Breast epithelium (tissue), 4 donors: ENCODE measurements at regions not wholly inside any gene's neighbourhood (a gene's known extent, or its start where the extent isn't known, plus 50 kb on each side); places are given as distances from the start of the nearest gene placed in this dataset.

Source experiments
- DNase-seq, 2 donors: peaks; one replicate each; pipeline ENCODE4 v3.0.0-alpha.2; 2019; ENCODE audit warnings: low spot score in 2 of 2
- H3K27ac ChIP-seq, 2 donors: fragments of 200-600 bp; sonication (generic) in 1 of 2; one replicate each; pipeline ENCODE4 v1.5.1; 2016 to 2019; ENCODE audit warnings: mild to moderate bottlenecking in 1 of 2
- H3K27me3 ChIP-seq, 2 donors: fragments of 200-600 bp; sonication (generic) in 1 of 2; one replicate each; pipeline versions ENCODE4 v1.5.1 to v1.6.0; 2017 to 2019; ENCODE audit warnings: control low read depth in 1 of 2, mild to moderate bottlenecking in 1 of 2
- H3K36me3 ChIP-seq: fragments of 200-600 bp; one replicate; pipeline ENCODE4 v1.5.1; 2019
- H3K4me1 ChIP-seq, 2 donors: fragments of 200-600 bp; sonication (generic); one replicate each; pipeline ENCODE4 v1.5.1; 2016 to 2019; ENCODE audit warnings: control low read depth in 1 of 2
- H3K4me3 ChIP-seq, 3 donors: fragments of 200-600 bp; sonication (generic); 1 replicate in 2 of 3; 2 replicates in 1 of 3; pipeline ENCODE4 v1.5.1; 2016 to 2019; ENCODE audit warnings: mild to moderate bottlenecking in 3 of 3, moderate library complexity in 2 of 3
- H3K9me3 ChIP-seq, 2 donors: fragments of 200-600 bp; sonication (generic) in 1 of 2; one replicate each; pipeline ENCODE4 v1.5.1; 2016 to 2019; ENCODE audit warnings: control low read depth in 1 of 2
- CTCF ChIP-seq, 3 donors: fragments of 450-650 bp; IDR thresholded peaks; one replicate each; pipeline ENCODE4 v1.5.1; 2016 to 2017; ENCODE audit warnings: antibody characterized with exemption in 3 of 3, mild to moderate bottlenecking in 3 of 3, moderate library complexity in 3 of 3
- POLR2A ChIP-seq: fragments of 450-650 bp; IDR thresholded peaks from one replicate; pipeline ENCODE4 v1.6.1; 2016; ENCODE audit warnings: antibody characterized with exemption, mild to moderate bottlenecking, moderate library complexity
- POLR2AphosphoS5 ChIP-seq, 3 donors: sonication (generic); formaldehyde crosslinking; IDR thresholded peaks; one replicate each; pipeline ENCODE4 v1.6.1; 2017; ENCODE audit warnings: antibody characterized with exemption in 3 of 3
- intact Hi-C: fragments of 100-400 bp; cut with DNase I; formaldehyde crosslinking; loops from one replicate; pipeline ENCODE4 v1.15.1; 2023; ENCODE audit warnings: low total_unique reads

- no peaks in the 10 kb centered on the region for H3K9me3 ChIP-seq
- no peaks in the 10 kb centered on the region for H3K4me1 ChIP-seq
- no peak overlapping the region for H3K4me3 ChIP-seq
- no peak for TF ChIP-seq POLR2AphosphoS5 (IDR thresholded peaks at IDR 0.05)
- no peaks in the 10 kb centered on the region for H3K36me3 ChIP-seq
- no peaks in the 10 kb centered on the region for H3K27me3 ChIP-seq
- intact Hi-C loops: no loop called here
- DNase-seq: no peak
- no peak overlapping the region for H3K27ac ChIP-seq
Measured at GRCh38 chr10:64312876-64313275, 791.7 kb downstream of the REEP3 start.

- intact Hi-C loops: no loop called here
- Histone ChIP-seq H3K4me1 (no peaks in the 10 kb centered on the region), H3K4me3 (no peak overlapping the region), H3K27me3 (no peaks in the 10 kb centered on the region), H3K9me3 (no peaks in the 10 kb centered on the region), H3K36me3 (no peaks in the 10 kb centered on the region), H3K27ac (no peak overlapping the region)
- DNase-seq: no peak
- TF ChIP-seq POLR2AphosphoS5 (IDR thresholded peaks at IDR 0.05) (no peak), POLR2A (no peak), CTCF (IDR thresholded peaks at IDR 0.05) (no peak)
Measured at GRCh38 chr10:64313967-64314366, 792.8 kb downstream of the REEP3 start.

GRCh38 chr10:64316416-64316815 is 795.2 kb downstream of the REEP3 start:
- no peaks in the 10 kb centered on the region for H3K36me3 ChIP-seq
- DNase-seq: no peak
- H3K27me3 ChIP-seq: no peaks in the 10 kb centered on the region
- H3K4me1 ChIP-seq: no peaks in the 10 kb centered on the region
- no peak overlapping the region for H3K27ac ChIP-seq
- H3K4me3 ChIP-seq: no peak overlapping the region
- intact Hi-C loops: no loop called here
- no peaks in the 10 kb centered on the region for H3K9me3 ChIP-seq
- TF ChIP-seq CTCF (IDR thresholded peaks at IDR 0.05) (no peak), POLR2AphosphoS5 (IDR thresholded peaks at IDR 0.05) (no peak), POLR2A (no peak)

GRCh38 chr10:64316833-64317232 is 795.6 kb downstream of the REEP3 start:
- Histone ChIP-seq H3K27ac (no peak overlapping the region), H3K4me3 (no peak overlapping the region), H3K36me3 (no peaks in the 10 kb centered on the region), H3K27me3 (no peaks in the 10 kb centered on the region), H3K4me1 (no peaks in the 10 kb centered on the region), H3K9me3 (no peaks in the 10 kb centered on the region)
- intact Hi-C loops: no loop called here
- DNase-seq: no peak
- no peak for TF ChIP-seq CTCF (IDR thresholded peaks at IDR 0.05)
- no peak for TF ChIP-seq POLR2A
- no peak for TF ChIP-seq POLR2AphosphoS5 (IDR thresholded peaks at IDR 0.05)

GRCh38 chr10:64320448-64320847 is 799.2 kb downstream of the REEP3 start:
- intact Hi-C loops: no loop called here
- Histone ChIP-seq H3K27ac (no peak overlapping the region), H3K4me1 (no peaks in the 10 kb centered on the region)

More at GRCh38 chr10:64320448-64320847, 799.2 kb downstream of the REEP3 start:
- TF ChIP-seq POLR2AphosphoS5 (IDR thresholded peaks at IDR 0.05) (no peak), POLR2A (no peak), CTCF (IDR thresholded peaks at IDR 0.05) (no peak)
- Histone ChIP-seq H3K36me3 (no peaks in the 10 kb centered on the region), H3K4me3 (no peak overlapping the region), H3K27me3 (no peaks in the 10 kb centered on the region), H3K9me3 (peaks cover 0 to 5% of the 10 kb centered on the region in 2 donors)
- no peak for DNase-seq
